ENCODE measurements at regions not wholly inside any gene's neighbourhood (a gene's known extent, or its start where the extent isn't known, plus 50 kb on each side); places are given as distances from the start of the nearest gene placed in this dataset.

DNA sequence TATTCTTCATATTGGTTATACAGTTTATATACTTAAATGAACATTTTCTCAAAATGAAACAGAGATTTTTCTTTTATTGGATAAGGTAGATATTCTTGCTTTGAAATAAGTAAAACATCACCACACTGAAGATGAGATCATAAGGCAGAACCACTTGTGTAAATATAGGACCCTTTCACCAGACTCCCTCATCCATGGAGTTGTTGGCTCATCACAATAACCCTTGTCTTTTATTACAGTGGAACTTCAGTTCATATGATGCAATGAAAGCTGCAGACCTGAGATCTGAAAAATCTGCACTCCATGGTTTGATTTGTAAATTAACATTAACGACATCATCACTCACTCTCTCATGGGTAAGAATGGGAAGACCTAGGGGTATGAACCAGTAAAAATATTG is 51.9 kb upstream of the DBX2 start:
- no peak for DNase-seq

DNA sequence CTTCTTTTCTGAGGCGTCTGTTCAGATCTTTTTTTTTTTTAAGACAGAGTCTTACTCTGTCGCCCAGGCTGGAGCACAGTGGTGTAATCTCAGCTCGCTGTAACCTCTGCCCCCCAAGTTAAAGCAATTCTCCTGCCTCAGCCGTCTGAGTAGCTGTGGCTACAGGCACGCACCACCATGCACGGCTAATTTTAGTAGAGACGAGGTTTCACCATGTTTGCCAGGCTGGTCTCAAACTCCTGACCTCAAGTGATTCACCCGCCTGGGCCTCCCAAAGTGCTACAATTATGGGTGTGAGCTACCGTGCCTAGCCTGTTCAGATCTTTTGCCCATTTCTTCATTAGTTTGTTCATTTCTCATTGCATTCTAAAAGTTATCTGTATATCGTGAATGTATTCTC is 55.1 kb upstream of the DBX2 start:
- DNase-seq = no peak

DNA sequence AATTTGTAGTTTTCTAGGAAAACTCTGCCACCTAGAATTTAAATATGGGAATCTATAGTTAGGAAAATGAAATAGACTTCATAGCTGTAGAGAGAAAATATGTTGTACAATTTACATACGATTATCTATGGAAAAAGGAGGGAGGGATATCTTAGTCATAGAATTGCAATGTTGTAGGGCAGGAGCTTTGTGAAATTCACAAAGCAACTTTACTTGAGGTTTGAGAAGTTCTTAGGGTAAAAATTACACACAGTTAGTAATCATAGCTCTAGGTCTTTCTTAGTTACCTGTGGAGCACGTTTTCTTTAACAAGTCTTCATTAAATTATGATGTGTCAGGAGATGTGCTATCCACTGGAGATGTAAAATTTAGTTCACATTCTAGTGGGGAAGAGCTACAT is 61.4 kb upstream of the DBX2 start:
- DNase-seq = no peak

DNA sequence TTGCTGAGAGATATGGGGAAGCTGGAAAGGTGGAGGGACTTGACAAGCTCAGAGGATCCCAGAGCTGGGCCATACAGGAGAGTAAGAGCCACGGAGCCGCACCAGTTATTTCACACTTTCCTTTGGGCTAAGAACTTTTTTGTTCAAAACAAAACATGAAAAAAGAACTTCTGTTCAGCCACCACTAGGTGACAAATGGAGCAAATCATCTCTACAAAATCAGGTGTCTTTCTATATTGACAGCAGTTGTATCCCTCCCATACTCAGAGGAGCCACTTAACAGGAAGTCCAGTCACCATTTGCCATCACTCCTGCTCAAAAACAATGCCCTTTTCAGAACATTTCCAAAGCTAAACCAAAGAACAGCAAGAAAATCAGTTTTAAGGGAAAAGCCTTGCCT is 70.3 kb upstream of the DBX2 start:
- DNase-seq = no peak

DNA sequence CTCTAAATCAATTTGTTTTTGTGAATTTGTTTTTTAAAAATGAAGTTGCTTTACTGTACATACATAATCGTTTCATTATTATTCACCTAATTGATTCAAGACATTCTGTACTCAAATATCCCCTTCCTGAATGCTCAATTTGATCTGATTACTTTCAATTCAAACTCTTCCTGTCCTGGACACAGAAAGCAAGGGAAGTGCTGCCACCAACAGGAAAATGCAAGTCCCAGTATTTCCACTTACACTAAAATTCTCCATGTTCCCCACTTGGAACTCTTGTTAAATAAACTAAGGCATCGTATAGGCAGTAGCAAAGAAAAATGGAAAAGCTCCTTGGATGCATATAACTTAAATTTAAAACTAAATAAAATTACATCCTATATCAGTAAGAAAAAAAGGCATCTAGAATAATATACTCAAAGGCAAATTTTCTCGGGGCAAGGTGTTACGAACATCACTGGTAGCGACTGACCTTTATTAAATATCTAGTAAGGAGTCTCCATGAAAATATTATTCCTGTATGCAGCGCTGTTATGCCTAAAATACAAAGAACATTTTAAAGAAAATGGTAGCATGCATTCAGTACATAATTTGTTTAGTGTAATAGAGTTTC is 72.0 kb upstream of the DBX2 start:
- peak in 8 of 58 donors; percentile 0 to 43 (median 2) for DNase-seq

DNA sequence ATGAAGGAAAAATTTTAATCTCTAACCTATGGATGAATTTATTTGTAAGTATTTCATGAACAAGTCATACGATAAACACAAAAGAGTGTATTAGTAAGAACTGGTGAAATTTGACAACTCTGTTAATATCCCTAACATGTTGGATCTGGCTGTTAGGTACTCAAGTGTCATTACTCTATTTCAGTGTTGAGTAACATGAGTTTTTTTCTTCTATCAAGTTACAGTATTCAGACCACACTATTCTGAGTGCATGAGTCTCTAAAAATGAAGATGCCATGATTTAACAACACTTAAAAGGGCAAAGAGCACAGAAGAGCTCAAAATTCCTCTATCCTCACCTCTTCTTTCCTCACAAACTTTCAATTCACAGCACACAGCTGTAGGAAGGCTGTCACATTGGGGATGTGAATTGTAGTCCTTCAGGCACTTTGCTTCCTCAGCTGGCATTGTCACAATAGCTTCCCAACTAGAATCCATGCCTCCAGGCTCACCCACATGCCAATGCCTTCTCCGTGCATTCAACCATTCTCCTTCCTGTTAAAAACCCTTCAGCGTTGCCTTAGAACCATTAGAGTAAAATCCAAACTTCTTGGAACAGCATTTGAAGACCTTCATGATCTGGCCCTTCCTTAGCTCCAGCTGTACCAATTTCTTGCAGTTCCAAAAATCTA is 73.7 kb upstream of the DBX2 start:
- DNase-seq = no peak

DNA sequence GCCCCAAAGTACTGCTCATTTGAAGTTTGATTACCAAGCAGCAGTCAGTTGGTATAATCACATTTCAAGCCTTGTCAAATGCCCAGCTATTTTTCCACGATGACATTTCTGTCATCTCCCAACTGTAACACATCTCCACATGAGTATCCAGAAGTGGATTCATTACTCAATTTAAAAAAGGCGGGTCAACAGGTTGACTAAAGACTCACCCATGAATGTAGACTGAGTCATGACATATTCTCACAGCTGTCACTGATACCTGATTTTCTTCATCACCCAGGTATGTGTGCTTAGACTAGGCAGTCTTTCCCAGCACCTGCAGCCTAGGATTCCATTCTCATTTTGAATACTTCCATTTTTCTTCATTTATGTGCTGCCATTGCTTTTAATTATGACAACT is 75.1 kb upstream of the DBX2 start:
- no peak for DNase-seq

DNA sequence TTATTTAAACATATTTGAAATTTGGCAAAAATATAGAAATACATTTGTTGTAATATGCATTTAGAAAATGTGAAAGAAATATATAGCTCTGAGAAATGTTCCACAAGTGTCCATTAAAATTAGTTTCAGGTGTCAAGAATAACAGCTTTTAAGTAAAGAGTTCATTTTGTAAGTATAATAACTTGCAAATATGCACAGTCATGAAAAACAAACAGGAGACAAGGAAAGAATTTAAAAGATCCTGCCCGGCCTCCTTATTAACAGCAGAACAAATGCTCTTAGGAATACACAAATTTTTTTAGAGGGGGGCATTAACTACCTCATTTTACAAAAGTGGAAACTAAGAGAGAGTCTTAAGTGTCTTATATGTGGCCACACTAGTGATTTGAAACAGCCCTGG is 77.7 kb upstream of the DBX2 start:
- DNase-seq = no peak

DNA sequence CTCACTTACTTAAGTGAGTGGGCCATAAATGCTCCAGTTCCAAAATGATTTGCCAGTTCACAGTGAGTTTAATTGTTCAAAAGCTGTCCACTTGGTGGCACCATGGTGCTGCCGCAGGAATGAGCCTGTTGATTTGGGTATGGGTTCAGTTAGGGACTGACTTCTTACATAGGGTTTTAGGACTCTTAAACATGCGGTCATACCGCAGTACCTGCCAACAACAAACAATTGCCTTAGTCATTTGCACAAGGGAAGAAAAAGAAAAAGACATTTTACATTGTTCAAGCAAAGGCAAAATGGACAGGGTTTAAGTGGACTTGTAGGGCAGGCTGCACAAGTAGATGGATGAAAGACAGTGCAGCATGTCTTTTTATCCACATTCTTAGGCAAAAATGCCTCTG is 80.0 kb upstream of the DBX2 start:
- peak in 36 of 58 donors; percentile 0 to 62 (median 12) for DNase-seq

DNA sequence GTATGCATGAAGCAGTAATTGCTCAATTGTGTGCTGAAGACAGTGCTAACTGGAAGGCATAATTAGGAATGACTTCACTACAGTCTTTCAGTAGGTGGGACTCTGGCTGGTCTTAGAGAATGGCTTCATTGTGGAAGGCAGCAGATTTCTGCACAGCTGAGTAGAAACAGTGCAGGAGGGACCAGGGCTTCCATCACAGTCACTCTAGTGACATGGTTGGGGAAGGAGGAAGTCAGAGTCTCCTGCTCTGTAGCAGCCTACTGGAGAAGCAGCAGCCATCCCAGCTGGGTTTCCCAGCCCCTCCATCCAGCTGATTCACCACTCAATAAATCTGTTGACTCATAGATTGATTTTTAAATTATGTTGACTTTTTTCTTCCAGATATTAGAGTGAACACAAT is 80.6 kb upstream of the DBX2 start:
- no peak for DNase-seq

DNA sequence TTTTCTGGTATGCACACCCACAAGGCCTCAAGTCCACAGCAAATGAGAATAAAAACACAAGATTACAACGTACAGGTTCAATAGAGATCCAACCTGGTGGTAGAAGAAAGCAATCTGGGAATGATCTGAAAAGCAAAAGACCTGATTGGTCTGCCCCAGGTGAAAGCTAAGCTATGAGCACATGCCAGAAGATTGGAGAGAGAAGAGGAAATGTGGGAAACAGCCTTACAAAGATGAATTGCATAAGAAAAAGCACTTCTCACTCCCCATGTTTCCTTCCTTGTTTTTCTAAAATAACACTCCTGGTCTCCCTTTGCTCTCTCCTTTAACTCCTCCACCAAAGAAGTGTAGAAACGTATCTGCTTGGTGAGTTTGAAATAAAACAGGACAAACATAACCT is 77.3 kb upstream of the ANO6 start:
- no peak for DNase-seq

DNA sequence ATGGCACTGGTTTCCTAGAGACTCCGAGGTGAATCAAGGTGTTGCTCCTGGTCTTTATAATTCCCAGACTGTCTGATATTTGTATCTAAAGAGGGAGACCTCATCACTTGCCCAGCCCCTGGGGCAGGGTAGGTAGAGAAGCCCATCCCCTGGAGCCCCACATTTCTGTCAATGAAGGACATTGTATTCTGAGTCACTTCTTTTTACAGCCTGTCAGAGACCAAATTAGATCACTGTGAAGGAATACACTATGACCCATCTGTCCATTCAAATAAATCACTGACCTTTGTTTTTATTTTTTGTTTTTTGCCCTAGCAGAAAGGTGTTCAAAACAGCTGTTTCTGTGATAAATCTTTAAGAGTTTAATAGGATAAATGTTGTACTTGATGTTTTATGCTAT is 67.9 kb upstream of the ANO6 start:
- no peak for DNase-seq

DNA sequence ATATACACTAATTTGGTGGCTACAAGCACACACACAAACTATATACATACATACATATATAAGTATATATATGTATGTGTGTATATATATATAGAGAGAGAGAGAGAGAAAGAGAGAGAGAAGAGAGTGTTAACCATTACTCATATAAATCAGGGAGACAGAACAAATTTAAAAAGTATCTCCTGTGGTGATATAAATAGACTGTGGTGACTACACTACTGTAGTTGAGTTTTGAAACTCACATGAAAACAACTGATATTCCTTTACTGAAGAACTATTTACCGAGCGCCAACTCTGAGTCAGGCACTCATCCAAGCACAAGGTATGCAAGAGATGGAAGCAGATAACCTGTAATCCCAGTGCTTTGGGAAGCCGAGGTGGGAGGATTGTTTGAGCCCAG is 67.3 kb upstream of the ANO6 start:
- DNase-seq = no peak

DNA sequence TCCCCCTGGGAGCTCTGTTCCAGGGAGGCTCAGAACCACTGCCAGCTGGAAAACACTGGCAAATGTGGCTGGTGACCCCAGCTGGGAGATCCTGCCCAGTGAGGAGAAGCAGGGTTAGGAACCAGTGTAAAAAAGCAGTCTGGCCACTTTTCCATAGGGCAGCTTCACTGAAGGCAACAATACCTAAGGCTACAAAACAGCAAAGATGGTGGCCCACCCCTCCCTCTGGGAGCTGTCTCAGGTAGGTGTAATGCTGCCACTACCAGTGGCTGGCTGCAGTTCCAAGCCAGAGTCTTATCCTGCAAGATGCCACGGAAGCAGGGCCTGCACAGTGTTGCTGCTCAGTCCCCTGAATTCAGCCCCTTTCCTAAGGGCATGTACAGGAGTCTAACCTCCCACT is 50.6 kb upstream of the ANO6 start:
- DNase-seq = no peak

DNA sequence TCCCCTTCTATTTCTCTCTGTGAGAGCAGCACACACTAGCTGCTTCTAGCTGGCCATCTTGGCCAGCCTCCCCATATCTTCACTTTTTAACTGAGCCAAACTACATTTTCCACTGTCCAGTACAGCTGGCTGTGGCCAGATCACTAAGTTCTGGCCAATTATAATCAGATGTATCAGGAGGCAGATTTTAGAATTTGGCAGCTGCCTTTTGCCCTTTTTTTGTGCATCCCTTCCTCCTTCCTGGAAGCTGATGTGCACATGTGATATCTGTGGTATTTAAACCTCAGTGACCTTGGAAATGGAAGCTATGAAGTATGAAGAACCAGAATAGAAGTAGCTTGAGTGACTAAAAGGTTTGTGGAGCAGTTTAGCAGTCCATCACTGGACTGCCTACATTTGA is 49.8 kb upstream of the ANO6 start:
- DNase-seq = no peak

All from anterior cingulate cortex (tissue), 58 donors.